ENCODE measurements at regions not wholly inside any gene's neighbourhood (a gene's known extent, or its start where the extent isn't known, plus 50 kb on each side); places are given as distances from the start of the nearest gene placed in this dataset.
"Not testable (repeated sequence)": the region's sequence is repeated elsewhere in the genome, so short reads cannot be mapped to it uniquely, and the experiment has no call there.

DNA sequence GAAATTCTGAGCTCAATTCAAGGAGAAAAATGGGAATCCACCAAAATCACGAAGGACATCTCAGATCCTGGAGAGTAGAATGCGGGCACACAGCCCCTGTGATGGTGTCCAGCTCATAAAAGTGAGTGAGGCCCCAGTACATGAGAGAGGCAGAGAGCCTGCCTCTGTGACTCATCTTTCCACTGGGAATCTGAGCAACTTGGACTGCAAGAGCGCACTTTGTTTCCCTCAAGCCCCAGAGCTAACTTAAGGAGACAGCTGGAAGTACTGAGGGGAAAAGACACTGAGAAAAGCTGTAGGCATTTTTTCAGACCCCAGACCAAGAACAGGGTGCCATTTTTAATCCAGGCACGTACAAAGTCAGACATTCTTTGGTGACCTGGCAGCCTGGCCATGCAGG lies 273.7 kb downstream of the C11orf87 start:
- H3K4me3 Mint-ChIP-seq: no peak overlapping the region

DNA sequence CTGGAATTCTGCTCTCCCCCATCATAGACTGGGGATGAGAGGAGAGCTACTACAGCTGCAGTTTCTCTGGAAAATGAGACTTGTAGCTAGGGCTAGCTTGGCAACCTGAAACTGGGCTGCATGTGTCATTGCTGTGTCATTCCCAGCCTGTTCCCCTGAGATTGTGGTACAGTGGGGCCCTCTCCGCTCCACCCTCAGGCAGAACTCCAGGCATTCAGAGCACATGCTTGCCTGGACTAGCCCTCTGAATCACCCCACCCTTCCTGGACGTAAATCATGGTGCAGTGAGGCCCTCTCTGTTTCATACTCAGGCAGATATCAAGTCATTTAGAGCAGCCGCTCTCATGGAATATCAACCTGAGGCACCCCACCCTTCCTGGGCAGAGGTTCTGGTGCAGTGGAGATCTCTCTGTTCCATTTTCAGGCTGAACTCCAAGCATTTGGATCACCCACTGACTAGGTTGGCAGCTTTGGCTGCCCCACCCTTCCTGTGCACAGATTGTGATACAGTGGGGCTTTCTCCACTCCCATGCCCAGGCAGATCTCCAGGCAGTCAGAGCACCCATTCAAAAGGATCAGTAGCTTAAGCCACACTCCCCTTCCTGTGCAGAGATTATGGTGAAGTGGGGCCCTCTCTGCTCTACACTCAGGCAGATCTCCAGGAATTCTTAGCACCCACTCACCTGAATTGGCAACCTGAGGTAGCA lies 274.4 kb downstream of the C11orf87 start:
- no peaks in the 10 kb centered on the region for H3K4me1 Mint-ChIP-seq
- H3K9me3 Mint-ChIP-seq: peaks cover 15% of the 10 kb centered on the region
- H3K4me3 Mint-ChIP-seq: no peak overlapping the region
- no peak overlapping the region for H3K27ac Mint-ChIP-seq
- no peak for DNase-seq
- peaks cover 5% of the 10 kb centered on the region for H3K27me3 Mint-ChIP-seq
- peaks cover 1% of the 10 kb centered on the region for H3K36me3 Mint-ChIP-seq

More for the DNA sequence above, 273.7 kb downstream of the C11orf87 start:
- H3K36me3 Mint-ChIP-seq: peaks cover 1% of the 10 kb centered on the region
- no peaks in the 10 kb centered on the region for H3K4me1 Mint-ChIP-seq
- no peak for DNase-seq
- H3K27ac Mint-ChIP-seq: no peak overlapping the region
- H3K9me3 Mint-ChIP-seq: peaks cover 16% of the 10 kb centered on the region
- H3K27me3 Mint-ChIP-seq: peaks cover 5% of the 10 kb centered on the region

DNA sequence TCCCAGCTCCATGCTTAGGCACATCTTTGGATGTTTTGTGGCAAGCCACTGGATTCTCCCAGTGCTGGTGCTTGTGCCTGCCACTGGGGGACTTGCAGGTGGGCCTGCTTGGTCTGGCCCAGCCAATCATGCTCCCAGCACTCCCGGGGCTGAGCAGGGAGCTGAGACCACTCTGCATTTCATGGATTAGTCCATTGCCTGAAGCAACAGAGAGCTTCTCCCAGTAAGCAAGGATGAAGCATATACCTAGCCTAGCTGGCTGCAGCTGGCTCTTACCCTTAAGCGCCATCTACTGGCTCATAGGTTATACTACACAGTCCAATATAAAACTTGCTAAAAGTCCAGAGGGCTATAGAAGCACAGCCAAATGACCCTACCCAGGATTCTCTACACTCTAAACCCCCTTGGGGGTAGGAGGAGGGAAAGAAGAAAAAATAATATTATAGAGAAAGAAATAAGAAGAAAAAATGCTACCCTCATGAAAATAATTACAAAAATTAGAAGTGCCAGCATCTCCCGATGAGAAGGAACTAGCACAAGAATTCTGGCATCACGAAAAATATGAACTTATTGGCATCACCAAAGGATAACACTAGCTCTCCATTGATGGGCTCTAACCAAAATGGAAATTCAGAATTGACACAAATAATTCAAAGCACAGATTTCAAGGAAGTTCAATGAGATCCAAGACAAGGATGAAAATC lies 275.3 kb downstream of the C11orf87 start:
- DNase-seq: no peak
- peaks cover 16% of the 10 kb centered on the region for H3K9me3 Mint-ChIP-seq
- H3K4me3 Mint-ChIP-seq: no peak overlapping the region
- no peaks in the 10 kb centered on the region for H3K4me1 Mint-ChIP-seq
- H3K36me3 Mint-ChIP-seq: peaks cover 1% of the 10 kb centered on the region
- H3K27me3 Mint-ChIP-seq: peaks cover 5% of the 10 kb centered on the region
- H3K27ac Mint-ChIP-seq: no peak overlapping the region

DNA sequence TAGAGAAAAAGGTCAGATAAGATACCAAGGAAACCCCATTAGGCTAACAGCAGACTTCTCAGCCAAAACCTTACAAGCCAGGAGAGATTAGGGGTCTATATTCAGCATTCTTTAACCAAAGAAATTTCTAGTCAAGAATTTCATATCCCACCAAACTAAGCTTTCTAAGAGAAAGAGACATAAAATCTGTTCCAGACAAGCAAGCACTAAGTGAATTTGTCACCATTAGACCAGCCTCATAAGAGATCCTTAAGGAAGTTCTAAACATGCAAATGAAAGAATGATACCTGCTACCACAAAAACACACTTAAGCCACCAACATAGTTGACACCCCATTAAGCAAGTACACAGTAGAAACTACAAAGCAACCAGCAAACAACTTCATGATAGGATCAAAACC lies 276.2 kb downstream of the C11orf87 start:
- Mint-ChIP-seq H3K27me3 (peaks cover 5% of the 10 kb centered on the region), H3K36me3 (peaks cover 1% of the 10 kb centered on the region), H3K9me3 (peaks cover 16% of the 10 kb centered on the region), H3K27ac (no peak overlapping the region), H3K4me3 (no peak overlapping the region), H3K4me1 (no peaks in the 10 kb centered on the region)
- no peak for DNase-seq

DNA sequence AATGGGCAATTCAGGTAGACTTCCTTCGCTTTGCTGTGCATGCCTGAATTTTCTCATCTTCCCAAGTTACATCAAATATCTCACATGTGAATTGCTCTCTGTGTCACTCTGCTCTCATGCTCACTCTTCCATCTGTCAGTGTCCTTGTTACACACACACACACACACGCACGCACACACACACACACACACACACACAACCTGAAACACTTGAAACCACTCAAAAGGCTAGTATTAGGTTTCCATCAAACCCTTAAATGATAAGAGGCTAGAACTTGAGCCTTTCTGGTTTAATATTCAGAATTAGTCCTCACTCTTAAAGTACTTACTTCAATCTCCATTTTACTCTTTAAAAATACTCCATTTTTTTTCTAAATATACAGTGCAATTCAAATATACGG lies 282.4 kb downstream of the C11orf87 start:
- DNase-seq: no peak
- Mint-ChIP-seq H3K27me3 (no peaks in the 10 kb centered on the region), H3K4me3 (no peak overlapping the region), H3K27ac (no peak overlapping the region), H3K36me3 (no peaks in the 10 kb centered on the region), H3K4me1 (no peaks in the 10 kb centered on the region), H3K9me3 (peaks cover 2% of the 10 kb centered on the region)

DNA sequence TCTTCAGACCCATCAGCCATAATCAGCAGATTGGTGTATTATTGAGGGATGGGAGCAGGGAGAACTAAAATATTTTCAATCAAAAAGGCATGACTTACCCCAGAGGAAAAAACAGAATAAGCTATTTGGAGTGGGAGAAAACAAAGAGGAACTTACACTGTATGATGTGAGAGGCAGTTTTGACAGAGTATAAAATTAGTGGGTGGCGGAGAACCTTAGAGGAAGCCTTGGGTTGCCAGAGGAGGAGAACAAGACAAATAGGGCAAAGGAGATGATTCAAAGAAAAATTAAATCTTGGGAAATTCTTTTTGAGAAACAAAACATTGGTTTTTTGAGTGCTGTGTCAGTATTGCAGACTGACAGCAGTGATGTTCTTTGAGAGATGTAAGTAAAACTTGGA lies 285.0 kb downstream of the C11orf87 start:
- Mint-ChIP-seq H3K27me3 (no peaks in the 10 kb centered on the region), H3K9me3 (no peaks in the 10 kb centered on the region), H3K27ac (no peak overlapping the region), H3K4me3 (no peak overlapping the region), H3K36me3 (no peaks in the 10 kb centered on the region), H3K4me1 (no peaks in the 10 kb centered on the region)
- no peak for DNase-seq

DNA sequence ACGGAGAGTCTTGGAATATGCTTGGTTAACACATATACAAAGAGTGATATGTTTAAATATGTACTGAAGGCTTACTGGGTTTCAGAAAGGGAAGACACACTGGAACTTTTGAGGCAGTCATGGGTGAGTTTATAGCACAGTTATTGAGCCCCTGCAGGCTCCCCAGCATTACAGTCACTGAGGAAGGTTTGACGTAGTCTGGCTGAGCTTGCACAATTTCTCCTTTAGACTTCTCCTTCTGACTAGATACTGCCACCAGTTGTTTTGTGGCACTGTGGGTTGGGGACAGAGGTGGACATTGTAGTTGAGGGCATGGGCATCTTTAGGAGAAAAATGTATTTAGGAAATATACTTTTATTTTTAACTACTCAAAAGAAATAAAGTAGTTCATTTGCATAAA lies 285.4 kb downstream of the C11orf87 start:
- H3K4me1 Mint-ChIP-seq: no peaks in the 10 kb centered on the region
- no peaks in the 10 kb centered on the region for H3K27me3 Mint-ChIP-seq
- no peak overlapping the region for H3K27ac Mint-ChIP-seq
- DNase-seq: no peak
- H3K9me3 Mint-ChIP-seq: peaks cover 2% of the 10 kb centered on the region
- H3K36me3 Mint-ChIP-seq: no peaks in the 10 kb centered on the region
- no peak overlapping the region for H3K4me3 Mint-ChIP-seq

DNA sequence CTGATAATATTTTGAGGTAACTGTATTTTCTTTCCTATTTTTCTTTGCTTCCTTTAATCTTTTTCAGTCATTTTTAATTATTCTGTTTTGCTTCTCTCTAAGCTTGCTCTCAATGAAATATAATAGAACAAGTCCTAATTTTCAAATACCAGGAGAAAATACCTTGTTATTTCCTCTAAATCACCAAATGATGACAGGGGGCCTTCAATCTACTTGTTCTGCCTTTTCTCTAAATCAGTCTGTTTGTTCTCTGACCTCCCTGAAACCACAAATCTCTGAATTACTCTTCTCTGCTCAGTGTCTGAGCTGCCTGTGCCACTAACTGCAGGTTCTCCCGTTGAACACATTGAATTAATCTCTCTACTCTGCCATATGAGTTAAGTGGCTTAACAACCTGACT lies 286.2 kb downstream of the C11orf87 start:
- Mint-ChIP-seq H3K4me1 (no peaks in the 10 kb centered on the region), H3K27me3 (no peaks in the 10 kb centered on the region)

DNA sequence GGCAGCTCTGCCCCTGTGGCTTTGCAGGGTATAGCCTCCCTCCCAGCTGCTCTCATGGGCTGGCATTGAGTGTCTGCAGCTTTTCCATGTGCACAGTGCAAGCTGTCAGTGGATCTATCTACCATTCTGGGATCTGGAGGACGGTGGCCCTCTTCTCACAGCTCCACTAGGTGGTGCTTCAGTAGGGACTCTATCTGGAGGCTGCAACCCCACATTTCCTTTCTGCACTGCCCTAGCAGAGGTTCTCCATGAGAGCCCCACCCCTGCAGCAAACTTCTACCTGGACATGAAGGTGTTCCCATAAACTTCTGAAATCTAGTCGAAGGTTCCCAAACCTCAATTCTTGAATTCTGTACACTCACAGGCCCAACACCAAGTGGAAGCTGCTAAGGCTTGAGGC lies 292.5 kb downstream of the C11orf87 start:
- H3K27me3 Mint-ChIP-seq, H3K36me3 Mint-ChIP-seq, H3K27ac Mint-ChIP-seq, H3K4me3 Mint-ChIP-seq, H3K4me1 Mint-ChIP-seq, DNase-seq: not testable (repeated sequence)
- H3K9me3 Mint-ChIP-seq: peaks cover 17% of the 10 kb centered on the region

More for the DNA sequence above, 286.2 kb downstream of the C11orf87 start:
- DNase-seq: no peak
- H3K36me3 Mint-ChIP-seq: no peaks in the 10 kb centered on the region
- H3K27ac Mint-ChIP-seq: no peak overlapping the region
- H3K9me3 Mint-ChIP-seq: peaks cover 2% of the 10 kb centered on the region
- H3K4me3 Mint-ChIP-seq: no peak overlapping the region

DNA sequence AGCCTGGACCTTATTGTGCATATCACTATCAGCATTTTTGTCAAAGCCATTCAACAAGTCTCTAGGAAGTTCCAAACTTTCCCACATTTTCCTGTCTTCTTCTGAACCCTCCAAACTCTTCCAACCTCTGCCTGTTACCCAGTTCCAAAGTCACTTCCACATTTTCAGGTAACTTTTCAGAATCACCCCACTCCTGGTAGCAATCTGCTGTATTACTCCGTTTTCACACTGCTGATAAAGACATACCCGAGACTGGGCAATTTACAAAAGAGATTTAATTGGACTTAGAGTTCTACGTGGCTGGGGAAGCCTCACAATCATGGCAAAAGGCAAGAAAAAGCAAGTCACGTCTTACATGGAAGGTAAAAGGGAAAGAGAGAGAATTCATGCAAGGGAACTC lies 293.4 kb downstream of the C11orf87 start:
- H3K9me3 Mint-ChIP-seq: peaks cover 17% of the 10 kb centered on the region
- H3K27me3 Mint-ChIP-seq, H3K4me1 Mint-ChIP-seq, H3K27ac Mint-ChIP-seq, H3K36me3 Mint-ChIP-seq, DNase-seq, H3K4me3 Mint-ChIP-seq: not testable (repeated sequence)

DNA sequence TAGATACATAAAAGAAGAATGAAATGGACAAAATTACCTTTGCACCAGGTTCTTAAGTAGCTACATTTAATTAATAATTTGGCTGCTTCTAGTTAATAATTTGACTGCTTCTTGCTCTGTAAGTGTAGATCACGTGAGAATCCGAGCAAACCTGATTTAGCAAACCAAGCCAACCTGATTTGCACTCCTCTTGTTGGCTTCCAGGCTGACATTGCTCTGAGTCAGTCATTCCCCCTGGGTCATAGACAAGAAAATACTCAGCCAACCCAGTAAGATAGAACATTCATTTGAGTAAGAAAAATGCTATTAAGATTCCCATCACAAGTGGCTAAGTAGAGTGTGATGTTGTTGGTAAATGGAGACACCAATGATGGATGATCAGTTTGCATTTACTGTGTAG lies 304.1 kb downstream of the C11orf87 start:
- Mint-ChIP-seq H3K36me3 (no peaks in the 10 kb centered on the region), H3K27ac (no peak overlapping the region), H3K4me3 (no peak overlapping the region), H3K9me3 (no peaks in the 10 kb centered on the region), H3K4me1 (no peaks in the 10 kb centered on the region), H3K27me3 (no peaks in the 10 kb centered on the region)
- no peak for DNase-seq

DNA sequence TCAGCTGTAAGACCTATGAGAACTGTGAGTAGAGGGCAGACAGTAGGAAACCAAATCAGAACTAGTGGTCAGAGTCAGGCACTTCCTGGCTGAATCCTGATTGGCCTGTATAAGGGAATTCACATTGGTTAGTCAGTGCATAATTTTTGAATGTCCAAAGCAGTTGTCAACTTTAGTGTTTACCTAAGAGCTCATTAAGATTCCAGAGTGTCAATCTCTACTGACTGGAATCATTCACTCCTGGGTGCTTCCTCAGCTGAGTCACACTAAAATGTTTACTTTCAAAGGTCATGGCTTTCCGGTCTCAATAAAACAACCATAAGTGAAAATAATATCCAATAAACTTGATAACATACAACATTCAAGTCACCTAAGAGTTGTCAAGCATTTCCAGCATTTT lies 306.1 kb downstream of the C11orf87 start:
- Mint-ChIP-seq H3K36me3 (no peaks in the 10 kb centered on the region), H3K27me3 (no peaks in the 10 kb centered on the region), H3K4me3 (no peak overlapping the region), H3K27ac (no peak overlapping the region), H3K9me3 (no peaks in the 10 kb centered on the region), H3K4me1 (no peaks in the 10 kb centered on the region)
- DNase-seq: no peak

DNA sequence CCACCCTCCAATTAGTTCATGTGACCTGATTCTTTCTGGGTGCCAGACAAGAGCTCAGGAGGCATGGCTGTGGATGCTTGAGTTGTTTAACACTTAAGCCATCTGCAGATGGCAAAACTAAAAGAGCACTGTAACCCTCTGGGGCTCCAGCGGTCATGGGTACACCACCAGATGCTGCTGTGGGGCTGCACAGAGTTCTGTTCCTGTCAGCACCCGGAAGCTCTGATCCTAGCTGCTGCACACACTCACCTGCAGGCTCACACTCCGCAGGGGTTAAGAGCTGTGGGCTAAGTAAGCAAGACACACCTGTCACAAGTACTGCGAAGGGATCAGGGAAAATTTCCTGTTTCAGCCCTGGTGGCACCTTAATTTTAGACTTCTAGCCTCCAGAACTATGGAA lies 307.8 kb downstream of the C11orf87 start:
- H3K27ac Mint-ChIP-seq: no peak overlapping the region
- no peaks in the 10 kb centered on the region for H3K36me3 Mint-ChIP-seq
- no peak overlapping the region for H3K4me3 Mint-ChIP-seq
- H3K4me1 Mint-ChIP-seq: no peaks in the 10 kb centered on the region
- H3K27me3 Mint-ChIP-seq: no peaks in the 10 kb centered on the region
- DNase-seq: no peak
- no peaks in the 10 kb centered on the region for H3K9me3 Mint-ChIP-seq

DNA sequence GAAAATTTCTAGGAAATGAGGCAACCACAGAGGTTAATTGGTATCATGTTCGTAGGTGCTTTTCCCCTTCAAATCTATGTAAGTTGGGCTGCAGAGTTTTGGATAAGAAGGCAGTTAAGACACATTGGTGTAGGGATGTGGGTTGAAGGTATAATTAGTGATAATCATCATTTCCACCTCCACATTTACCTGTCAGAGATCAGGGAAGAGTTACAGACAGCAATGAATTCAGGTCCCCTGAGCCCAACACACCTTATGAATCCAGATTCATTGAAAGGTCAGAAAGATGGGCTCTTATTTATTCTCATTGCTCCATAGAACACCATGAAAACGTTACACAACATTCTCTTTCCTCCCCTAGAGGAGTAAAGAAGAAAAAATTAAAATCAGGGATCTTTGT lies 308.7 kb downstream of the C11orf87 start:
- no peaks in the 10 kb centered on the region for H3K9me3 Mint-ChIP-seq
- no peaks in the 10 kb centered on the region for H3K4me1 Mint-ChIP-seq
- no peaks in the 10 kb centered on the region for H3K27me3 Mint-ChIP-seq
- H3K27ac Mint-ChIP-seq: no peak overlapping the region
- no peak overlapping the region for H3K4me3 Mint-ChIP-seq
- no peak for DNase-seq
- H3K36me3 Mint-ChIP-seq: no peaks in the 10 kb centered on the region

DNA sequence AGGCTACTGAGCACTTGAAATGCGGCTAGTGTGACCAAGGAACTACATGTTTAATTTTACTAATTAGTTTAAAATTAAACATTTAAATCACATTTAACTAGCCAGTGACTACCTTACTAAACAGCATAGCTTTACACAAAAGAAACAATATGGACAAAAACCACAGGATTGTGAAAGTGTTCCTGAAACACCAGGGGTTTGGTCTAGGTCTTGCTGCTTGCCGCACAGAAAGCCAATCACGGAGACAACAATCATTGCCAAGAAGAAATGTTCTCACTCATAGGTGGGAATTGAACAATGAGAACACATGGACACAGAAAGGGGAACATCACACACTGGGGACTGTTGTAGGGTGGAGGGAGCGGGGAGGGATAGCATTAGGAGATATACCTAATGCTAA lies 309.5 kb downstream of the C11orf87 start:
- DNase-seq: no peak
- Mint-ChIP-seq H3K9me3 (no peaks in the 10 kb centered on the region), H3K27ac (no peak overlapping the region), H3K4me3 (no peak overlapping the region), H3K36me3 (no peaks in the 10 kb centered on the region), H3K27me3 (no peaks in the 10 kb centered on the region), H3K4me1 (no peaks in the 10 kb centered on the region)

DNA sequence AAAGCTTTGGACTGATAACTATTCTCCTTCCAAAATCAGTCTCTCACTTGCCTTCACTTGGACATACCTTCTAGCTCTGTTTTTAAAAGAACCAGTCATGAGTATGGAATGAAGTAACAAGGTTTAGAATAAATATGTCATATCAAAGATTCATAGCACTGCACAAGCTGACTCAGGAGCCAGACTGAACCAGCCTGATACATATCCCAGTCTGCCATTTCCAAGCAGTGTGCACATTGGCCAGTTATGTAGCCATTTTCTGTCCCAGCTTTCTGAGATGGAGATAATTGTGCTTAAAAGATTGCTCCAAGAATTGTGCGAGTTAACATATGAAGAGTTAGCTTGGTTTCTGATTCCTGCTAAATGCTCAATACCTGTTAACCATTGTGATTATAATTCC lies 311.3 kb downstream of the C11orf87 start:
- H3K36me3 Mint-ChIP-seq: no peaks in the 10 kb centered on the region
- no peaks in the 10 kb centered on the region for H3K9me3 Mint-ChIP-seq
- H3K27ac Mint-ChIP-seq: no peak overlapping the region
- DNase-seq: no peak
- no peaks in the 10 kb centered on the region for H3K27me3 Mint-ChIP-seq
- H3K4me3 Mint-ChIP-seq: no peak overlapping the region
- no peaks in the 10 kb centered on the region for H3K4me1 Mint-ChIP-seq
